HG03378 (cell line): ENCODE measurements at regions not wholly inside any gene's neighbourhood (a gene's known extent, or its start where the extent isn't known, plus 50 kb on each side); places are given as distances from the start of the nearest gene placed in this dataset.
"Not testable (repeated sequence)": the region's sequence is repeated elsewhere in the genome, so short reads cannot be mapped to it uniquely, and the experiment has no call there.

Experiments used
- ATAC-seq: cut with Tn5 transposase; IDR thresholded peaks from one replicate; pipeline ENCODE4 v1.9.1; 2021; ENCODE audit warnings: mild to moderate bottlenecking, moderate library complexity; ENCODE audit not compliant: unreplicated experiment

DNA sequence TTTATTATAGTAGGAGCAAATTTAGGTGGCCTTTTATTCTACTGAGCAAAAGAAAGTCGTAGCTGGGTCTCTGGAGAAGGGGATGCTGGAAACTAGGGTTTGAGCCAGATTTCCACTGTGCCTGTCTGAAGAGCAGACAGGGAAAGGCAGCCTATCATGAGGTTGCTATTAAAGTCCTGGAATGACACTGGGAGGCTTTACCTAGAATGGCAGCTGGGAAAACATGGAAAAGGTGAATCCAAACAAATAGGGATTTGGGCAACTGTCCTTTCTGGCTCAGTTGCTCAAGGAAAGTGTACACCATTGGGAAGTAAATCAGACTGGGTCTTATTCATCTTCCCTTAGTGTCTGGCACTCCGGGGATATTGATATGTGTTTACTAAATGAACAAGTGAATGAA lies 154.6 kb downstream of the MTX2 start:
- ATAC-seq: no peak

DNA sequence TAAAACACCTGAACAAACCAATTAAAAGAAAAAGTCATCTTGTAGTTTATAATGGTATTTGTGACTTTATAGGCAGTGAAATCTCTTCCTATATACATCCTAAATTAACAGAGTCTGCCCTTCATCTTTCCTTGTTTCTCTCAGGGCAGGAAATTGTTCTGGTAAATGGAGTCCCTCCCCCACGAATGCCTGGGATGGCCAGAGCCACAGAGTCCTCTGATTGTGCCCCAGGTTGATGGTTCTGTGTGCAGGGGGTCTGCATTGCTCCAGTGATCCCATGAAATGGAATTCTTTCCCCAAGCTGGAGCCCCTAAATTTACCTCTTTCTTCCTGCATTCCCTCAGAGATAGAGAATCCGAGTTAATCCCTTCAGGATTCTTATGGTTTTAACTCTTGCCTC lies 155.5 kb downstream of the MTX2 start:
- ATAC-seq: no peak

DNA sequence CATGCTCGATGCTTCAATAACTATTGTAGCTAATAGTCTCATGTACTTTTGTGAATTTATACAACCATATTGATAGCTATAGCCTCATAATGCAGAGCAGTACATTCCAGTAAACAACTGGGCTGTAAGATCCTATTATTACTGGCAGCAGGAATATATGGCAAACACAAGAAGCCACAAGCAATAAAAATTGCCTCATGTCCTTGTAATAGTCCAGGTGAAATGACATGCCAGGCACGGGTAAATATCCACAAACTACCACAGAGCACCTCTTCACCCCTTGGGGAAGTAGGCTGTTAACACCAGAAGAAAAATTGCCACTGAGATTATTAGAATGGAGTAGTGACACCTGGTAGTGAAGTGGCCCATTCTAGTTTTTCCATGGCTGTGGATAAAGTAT lies 158.3 kb downstream of the MTX2 start:
- no peak for ATAC-seq

DNA sequence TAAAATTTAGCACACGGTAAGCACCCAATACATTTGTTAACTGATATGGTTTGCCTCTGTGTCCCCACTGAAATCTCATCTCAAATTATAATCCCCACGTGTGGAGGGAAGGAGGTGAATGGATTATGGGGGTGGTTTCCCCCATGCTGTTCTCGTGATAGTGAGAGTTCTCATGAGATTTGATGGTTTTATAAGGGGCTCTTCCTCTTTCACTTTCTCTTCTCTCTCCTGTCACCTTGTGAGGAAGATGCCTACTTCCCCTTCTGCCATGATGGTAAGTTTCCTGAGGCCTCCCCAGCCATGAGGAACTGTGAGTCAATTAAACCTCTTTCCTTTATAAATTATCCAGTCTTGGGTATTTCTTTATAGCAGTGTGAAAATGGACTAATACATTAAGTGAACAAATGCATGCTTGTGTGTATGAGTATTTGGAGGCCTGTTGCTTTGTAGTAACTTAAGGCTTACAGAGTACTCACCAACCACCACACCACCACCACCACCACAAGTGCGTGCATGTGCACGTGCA lies 159.8 kb downstream of the MTX2 start:
- not testable (repeated sequence) for ATAC-seq

DNA sequence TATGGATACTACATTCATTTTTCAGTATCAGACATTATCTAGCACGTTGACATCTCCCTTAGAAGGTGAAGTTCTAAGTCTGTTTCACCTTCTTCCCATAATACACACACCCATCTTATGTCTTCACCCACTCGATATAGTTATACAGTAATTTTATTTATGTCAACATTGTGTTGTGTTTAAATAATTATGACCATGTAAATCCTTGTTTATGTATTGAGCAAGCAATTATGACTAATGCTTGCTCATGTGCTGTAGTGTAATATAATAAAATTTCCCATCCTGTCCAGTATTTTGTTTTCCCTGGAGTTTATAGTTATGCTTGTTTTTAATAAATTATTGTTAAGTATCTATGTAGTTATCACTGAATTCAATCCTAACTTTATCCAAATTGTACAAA lies 163.2 kb downstream of the MTX2 start:
- no peak for ATAC-seq

DNA sequence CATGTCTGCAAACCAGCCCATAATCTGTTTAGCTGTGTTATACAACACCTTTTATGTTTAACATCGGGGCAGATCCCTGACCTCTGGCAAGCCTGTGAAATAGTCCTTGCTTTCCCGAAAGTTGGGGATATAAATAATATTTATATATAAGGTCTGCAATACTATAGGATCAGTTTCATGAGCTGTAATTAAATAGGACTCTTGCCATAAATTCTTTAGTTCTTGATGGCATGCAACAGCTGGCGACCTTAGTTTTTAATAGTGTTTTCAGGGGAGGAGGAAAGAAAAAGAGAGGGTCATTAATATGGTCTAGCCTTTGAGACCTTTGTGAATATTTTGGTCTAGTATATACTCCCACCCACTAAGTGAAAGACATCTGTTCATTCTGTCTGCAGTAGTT lies 166.5 kb downstream of the MTX2 start:
- ATAC-seq: no peak

DNA sequence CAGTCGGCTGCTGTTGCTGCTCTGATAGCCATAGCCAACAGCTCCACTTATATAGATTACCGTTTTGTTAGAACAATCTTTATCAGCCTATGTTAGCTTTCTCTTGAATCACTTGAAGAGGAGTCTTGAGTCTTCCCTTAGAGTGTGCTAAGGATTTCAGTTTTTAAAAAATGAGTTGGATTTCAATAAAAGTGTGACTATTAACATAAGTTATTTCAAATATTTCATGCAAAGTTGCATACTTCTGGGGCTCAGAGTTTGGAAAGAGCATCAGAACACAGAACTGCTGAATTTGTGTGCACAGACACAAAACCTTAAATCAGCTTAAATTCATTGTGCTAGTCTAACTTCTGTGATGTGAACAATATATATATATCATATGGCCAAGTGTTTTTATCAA lies 174.7 kb downstream of the MTX2 start:
- no peak for ATAC-seq

DNA sequence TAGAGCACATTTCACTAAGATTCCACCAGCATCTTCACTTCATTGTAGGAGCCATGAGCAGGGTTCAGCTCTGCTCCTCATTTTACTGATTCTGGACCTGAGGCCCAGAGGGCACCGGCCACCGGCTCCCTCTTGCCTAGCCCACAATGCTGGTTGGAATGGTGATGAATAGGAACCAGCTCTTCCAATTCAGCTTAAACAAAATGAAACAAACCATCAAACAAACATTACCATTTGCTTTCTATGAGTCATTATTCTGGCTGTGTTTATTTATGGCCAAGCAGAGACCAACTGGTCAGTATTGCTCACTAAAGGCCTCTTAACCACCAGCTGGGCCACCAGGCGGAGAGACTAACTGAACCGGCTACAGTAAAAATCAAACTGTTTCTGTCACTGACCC lies 176.7 kb downstream of the MTX2 start:
- no peak for ATAC-seq

DNA sequence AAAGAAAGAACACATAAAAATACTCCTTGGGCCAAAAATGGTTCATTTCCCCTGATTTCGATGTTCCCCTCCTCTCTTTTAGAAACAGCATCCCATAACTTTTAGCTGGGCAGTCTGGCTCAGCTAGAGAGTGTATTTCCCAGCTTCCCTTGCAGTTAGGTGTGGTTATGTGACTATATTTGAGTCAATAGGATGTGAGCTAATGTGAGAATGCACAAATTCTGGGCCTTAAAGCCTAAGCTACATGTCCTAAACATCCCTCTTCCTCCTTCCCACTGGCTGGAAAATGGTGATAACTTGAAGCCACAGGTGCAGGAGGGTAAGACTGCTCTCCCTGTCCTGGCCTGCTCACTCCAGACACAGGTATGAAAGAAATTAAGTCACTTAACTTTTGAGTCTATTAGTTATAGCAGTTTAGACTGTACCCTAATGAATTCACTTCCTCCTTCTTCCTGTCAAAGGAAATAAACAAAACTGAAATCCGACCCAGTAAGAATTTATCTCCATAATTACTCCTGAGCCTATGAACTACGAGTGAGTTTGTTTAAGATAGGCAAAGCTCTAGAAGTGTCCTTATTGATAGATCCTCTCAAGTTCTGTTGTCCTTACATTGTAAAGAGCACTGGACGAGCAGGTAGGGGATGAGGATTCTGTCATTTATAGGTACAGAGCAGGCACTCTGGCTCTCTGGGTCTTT lies 177.6 kb downstream of the MTX2 start:
- ATAC-seq: no peak

DNA sequence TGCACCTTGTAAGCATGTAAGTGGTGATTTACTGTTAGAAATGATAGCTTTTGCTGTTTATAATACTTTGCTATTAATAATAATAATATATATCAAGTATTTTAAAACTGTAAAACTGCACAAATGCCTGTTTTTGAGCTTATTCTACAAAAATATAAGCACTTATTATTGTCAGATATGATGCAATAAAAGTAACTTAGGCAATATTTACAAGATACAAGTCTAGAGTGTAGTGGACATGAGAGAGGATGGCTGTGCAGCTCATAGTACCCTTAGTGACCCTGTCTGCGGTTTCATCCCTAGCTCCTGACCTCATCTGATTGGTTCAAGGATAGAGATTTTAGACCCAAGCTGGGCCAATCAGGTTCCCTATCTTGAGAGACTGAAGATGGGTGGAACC lies 178.4 kb downstream of the MTX2 start:
- ATAC-seq: no peak

DNA sequence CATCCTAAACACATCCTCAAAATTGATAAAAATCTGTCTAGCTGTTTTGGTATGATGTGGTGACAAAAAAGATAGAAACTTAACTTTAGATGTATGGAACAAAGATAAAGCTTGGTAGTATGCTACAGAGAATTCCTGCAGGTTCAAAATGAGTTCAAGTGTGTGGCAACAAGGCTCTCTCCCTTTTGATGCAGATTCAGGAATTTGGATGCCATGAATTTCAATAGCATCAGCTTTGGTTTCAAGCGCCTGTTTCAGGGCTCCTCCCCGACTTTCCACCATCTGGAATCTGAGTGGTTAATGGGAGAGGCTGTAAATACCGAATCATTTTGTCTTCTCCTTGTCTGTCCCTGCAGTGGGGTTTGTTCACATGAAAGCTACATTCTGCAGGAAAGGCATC lies 180.6 kb downstream of the MTX2 start:
- ATAC-seq: no peak

DNA sequence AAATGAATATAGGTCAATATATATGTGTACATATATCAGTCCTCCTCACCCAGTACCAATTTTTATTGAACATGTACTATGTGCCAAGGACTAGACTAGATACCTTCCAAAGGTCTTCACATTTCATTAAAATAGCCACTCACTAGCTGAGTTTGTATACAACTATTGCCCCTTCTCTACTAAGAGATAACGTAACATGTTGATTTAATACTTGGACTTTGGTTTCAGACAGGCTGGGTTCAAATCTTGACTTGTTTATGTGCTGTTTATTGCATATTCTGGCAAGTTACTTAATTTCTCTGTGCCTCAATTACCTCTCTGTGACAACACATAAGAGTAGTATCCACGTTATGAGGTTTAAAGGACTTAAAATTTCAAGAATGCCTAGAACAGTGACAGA lies 184.5 kb downstream of the MTX2 start:
- ATAC-seq: no peak

DNA sequence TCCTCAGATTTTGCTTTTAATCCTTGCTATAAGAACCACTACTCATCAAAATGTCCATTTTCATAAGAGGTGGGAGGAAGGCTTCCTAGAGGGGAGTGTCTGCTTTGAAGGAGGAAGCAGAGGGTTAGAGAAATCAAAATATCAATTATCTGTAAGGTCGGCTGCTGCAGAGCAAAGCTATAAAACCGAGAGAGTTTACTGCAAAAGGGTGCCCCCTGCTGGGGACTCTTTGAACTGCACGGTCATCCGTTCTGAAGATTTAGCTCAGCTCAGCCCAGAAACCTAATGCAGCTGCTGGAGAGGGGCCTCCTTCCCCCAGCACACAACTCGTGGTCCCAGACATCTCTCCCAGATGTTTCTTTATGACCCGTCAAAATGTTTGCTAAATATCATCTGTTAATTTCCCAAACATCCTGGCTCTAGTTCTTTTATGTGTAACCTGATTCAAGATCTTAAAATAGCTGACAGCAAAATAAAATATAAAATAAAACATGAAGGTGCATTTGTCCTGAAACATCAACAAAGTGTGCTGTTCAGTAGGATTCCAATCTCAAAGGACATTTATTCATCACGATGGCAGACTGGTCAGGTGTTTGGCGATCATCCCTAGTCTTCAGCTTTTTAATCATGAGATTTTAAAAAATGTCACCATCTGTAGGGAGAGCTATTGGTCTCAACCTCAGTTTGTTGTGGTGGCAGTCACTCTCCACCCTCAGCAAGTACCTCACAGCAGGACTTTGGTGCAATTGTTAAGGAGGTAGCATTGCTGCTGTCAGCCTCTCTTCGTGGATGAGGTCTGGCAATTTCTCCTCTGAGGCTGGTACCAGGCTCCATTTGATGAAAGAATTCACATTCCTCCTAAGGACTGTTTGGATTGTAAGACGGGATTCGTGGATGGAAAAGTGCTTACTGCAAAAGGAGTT lies 185.9 kb downstream of the MTX2 start:
- peak; percentile 55 for ATAC-seq

DNA sequence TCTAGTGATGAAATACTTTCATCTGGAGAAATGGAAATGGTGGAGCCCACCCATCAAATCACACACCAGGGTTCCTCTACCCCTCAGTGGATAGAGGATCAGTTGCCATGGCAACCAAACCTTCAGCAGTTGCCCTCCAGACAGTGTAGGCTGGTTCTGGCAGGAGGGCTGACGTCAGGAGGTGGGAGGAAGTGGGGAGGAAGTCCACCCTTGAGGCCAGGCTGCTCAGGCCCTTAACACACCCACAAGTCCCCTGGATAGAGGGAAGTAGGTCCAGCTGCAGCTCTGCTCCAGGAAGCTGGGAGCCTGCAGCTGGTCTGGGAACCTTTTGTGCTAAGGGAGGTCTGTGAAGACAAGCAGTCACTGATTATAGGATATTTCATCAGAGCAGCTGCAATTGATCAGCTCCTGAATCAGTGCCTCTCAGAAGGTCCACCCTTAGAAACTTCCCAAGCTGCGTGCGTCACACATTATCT lies 186.6 kb downstream of the MTX2 start:
- no peak for ATAC-seq

DNA sequence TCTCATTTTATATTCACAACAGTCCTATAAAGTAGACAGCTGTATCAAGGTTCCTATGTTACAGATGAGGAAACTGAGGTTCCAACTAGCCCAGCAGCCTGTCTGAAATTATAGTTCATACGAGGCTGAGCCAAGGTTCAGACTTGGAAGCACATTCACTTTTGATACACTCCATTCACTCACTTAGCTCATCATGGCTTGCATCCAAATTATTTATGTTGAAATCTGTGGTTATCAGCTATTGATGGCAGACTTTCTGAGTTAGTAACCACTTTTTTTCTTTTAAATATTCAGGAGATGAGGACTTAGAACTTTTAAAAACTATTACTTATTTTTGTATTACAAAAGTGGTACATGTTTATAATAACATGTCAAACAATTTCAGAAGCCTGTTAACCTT lies 188.2 kb downstream of the MTX2 start:
- ATAC-seq: no peak

DNA sequence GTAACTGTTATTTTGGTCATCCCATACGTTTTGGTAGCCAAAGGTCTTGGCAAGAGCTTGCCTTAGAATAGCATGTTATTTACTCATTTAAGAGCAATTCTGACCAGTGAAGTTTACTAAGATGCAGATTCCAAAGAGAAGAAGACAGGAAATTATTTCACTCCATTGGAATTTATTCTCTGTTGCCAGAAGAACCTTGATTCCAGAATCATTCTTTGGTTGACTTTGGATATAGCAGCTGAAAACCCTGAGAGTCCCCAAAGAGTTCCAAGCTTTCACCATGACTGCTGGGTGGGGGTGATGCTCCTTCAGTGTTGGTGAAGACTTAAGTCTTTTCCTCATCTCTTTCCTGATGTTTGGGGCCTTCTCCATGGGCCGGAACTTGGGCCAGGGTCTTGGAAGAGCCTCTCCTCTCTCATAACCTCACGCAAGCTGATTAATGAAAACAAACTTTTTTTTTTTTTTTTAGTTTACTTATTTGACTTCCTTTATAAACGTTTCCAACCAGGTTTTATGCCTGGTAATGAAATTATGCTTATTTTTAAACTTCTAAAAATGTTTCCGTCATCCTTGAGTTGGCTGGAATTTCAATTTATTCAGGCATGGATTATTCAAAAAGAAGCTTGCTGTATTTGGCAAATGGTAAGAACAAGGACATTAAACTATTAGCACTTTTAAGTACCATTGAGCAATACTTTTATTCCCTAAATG lies 192.0 kb downstream of the MTX2 start:
- no peak for ATAC-seq

DNA sequence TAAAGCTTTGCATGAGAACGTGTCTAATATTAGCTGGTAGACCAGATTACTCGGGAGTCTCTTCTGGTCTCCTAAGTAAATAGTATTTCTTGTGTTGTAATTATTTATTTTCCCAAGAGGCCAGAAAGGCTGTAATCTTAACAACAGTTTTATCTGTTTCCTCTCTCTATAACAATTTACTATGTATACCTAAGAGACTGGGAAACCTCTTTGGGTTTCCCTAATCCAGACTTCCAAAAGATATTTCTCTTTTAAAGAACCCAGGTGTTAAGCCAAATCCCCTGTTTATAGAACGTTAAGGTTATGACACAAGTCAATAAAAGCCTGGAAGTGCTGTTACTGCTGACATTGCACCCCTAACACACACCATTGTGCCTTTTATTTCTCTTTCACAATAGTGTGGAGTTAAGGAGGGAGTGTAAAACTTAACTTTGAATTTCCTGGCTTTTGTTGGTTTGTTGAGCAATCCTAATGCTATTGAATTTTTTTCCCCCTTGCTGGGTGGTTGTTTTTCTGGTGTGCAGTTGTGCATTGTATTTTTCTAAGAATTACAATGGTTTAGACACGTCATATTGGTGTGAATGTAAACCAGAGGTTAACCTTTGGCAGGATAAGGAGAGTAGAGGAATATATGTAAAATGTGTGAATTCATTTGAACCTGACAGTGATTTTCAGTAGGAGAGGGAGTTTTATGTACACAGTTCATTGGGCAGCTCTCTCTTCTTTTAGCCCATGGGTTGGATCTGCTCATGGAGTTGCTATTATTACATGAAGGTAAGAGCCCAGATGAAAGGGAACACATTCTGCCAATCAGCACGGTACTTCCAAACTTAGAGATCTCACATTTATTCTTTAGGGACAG lies 192.8 kb downstream of the MTX2 start:
- no peak for ATAC-seq

DNA sequence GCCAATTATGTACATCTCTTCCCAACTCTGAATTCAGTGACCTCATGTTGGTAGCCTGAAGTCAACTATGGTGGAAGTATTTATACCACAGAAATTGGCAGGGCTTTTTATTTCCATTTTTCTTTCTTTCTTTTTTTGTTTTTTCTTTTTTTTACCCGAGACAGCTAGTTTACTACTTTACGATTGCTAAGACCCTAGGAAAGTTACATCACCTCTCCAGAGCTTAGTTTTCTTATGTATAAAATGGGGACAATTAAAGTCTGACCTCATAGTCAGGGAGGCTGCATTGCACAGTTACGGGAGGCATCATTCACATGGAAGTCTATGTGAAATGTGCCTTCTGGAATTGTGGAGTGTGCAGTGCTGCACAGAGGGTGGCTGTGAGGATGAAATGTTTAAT lies 194.3 kb downstream of the MTX2 start:
- ATAC-seq: no peak

DNA sequence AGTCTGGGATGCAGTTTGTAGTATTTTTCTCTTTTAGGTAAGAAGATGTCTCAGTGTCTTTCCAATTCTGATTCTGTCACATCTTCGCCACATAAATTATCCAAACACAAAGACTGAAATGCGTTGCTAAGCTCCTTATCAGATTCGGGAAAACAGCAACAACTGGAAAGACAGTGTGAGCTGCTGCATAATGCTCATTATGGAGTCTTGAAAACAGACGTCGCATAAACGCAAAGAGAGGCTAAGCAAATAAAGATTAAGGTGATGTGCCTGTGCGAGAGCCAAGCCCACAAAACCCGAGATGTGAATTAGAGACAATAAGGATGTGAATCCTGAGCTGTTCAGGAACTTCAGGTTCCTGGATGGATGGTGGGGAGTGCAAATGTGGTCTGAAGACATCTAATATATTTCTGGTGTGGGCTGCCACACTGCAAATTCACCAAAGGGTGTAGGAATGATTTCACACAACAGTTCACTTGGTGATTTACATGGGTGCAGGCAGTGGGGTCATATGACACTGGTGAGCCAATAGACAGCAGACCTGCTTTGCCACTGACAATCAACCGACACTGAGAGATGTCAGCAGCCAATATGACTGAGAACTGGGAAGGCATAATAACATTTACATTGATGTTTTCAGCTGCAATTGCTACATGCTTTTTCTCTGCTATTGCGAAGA lies 195.8 kb downstream of the MTX2 start:
- no peak for ATAC-seq

DNA sequence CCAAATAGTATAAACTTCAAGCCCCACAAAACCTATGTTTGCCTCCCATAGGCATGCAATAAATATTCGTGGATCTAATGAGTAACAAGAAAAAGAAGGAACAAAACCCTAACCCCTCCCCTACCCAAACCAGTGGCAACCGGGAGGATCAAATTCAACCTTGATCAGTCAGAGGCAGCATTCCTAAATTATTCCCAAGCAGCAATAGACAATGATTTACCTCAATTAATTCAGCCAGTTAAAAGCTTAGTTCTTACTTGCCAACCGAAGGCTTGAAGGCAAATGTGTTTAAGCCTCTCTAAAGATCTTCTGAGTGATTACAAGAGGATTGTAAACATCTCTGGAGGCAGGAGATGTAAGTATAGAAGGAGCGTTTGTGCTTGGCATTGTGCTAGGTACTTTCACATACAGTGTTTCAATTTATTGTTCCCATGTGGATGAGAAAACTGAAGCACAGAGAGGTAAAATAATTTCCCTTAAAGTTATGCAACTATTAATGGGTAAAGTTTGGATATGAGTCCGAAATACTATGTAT lies 197.7 kb downstream of the MTX2 start:
- no peak for ATAC-seq
